ENCODE measurements at regions not wholly inside any gene's neighbourhood (a gene's known extent, or its start where the extent isn't known, plus 50 kb on each side); places are given as distances from the start of the nearest gene placed in this dataset.
"Not testable (repeated sequence)": the region's sequence is repeated elsewhere in the genome, so short reads cannot be mapped to it uniquely, and the experiment has no call there.

DNA sequence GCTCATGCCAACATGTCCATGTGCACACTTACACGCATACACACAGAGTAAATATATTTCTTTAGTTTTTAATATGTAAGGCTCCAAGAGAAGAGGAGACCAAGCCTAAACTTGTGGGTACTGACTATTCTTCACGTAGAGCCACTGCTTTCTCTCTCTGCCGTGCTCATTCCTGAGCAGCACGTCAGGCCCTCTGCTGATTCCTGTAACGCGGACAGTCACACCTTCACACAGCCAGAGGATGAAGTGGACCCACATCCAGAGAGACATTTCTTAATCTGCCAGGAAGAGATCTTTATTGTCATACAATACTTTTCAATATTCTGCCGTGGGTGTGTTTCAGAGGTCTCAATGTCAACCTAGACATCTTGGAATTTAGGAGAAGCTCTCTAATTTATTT, 560.7 kb downstream of the STK39 start:
- H3K27me3 Mint-ChIP-seq = no peaks in the 10 kb centered on the region
- CTCF ChIA-PET = no interaction called here
- H3K36me3 Mint-ChIP-seq = no peaks in the 10 kb centered on the region
- no peaks in the 10 kb centered on the region for H3K4me1 Mint-ChIP-seq
- no peaks in the 10 kb centered on the region for H3K9me3 Mint-ChIP-seq
- DNase-seq = no peak
- no peak overlapping the region for H3K4me3 Mint-ChIP-seq
- no peak overlapping the region for H3K27ac Mint-ChIP-seq

DNA sequence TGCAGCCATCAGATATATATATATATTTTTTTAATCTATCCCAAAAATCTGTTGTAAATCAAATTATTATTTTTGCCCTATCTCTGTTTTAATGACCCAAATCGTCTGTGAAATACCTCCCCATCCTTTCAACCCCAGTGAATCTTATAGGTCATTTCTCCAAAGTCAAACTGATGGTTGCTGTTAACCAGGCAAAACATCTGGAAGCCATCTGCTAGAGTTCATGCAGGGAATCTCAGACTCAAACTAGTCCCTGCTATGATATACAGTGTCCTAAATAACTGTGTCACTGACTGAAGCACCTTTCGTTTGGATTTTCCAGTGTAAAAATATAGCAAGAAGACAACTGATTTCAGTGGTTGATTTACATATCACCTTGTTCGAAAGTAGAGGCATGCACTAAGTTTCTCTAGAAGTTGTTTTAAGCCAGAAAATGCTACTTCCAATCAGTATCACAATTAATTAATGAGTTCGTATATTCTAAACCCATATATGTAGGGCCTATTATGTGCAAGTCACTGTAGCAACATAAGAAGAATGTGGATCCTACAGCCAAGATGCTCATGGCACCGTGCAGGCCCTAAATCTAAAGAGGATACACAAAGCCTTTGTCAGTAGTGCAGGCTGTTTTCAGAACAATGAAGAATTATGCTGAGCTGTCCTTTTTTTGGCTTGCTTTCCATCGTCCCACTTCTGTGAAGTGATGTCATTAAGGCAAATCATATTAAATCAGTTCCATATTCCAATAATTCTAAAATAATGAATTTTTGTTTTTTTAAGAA, 566.0 kb downstream of the STK39 start:
- DNase-seq = no peak
- no peaks in the 10 kb centered on the region for H3K36me3 Mint-ChIP-seq
- no peaks in the 10 kb centered on the region for H3K27me3 Mint-ChIP-seq
- H3K4me1 Mint-ChIP-seq = no peaks in the 10 kb centered on the region
- no peak overlapping the region for H3K27ac Mint-ChIP-seq
- no peaks in the 10 kb centered on the region for H3K9me3 Mint-ChIP-seq
- H3K4me3 Mint-ChIP-seq = no peak overlapping the region
- CTCF ChIA-PET = interaction anchor here (1.2 kb wide), 1 partner anchor 437 kb away, joined by 3 read pairs; no protein-coding TSS in a partner anchor

DNA sequence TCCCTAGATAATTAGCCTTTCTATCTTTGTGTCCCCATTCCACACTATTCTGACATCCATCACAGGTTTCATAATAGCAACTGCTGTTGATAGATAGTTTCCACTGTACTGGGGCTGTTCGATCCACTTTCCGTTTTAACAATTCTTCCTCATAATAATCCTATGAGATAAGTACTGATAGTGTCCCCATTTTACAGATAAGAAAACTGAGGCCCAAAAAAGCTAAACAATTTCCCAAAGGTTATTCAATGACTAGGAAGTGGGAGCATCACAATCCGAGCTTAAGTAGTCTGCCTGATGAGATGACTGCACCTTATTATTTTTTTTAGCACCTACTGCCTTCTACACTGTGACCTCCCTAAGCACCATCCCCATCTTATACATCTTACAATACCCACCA, 569.2 kb downstream of the STK39 start:
- Mint-ChIP-seq H3K9me3 (no peaks in the 10 kb centered on the region), H3K27me3 (no peaks in the 10 kb centered on the region), H3K4me1 (no peaks in the 10 kb centered on the region), H3K27ac (no peak overlapping the region), H3K4me3 (no peak overlapping the region), H3K36me3 (no peaks in the 10 kb centered on the region)
- no peak for DNase-seq
- CTCF ChIA-PET = no interaction called here

DNA sequence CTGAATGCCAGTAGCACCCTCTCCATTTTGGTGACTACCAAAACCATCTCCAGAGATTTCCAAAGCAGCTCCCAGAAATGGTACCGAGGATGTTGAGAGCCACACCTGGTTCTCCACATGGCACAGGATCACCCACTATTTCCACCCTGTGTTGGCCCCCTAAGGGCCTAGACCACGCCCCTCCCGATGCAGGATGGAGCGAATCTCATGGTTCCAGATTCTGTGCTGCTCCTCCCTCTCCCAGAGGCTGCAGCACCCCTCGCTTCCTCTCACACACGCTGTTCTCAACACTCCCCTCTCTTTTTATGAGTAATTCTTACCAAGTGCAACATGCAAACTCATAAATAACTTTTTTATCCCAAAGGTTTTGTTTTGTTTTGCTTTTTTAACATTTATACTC, 571.5 kb downstream of the STK39 start:
- Mint-ChIP-seq H3K36me3 (no peaks in the 10 kb centered on the region), H3K27me3 (no peaks in the 10 kb centered on the region), H3K4me3 (no peak overlapping the region), H3K9me3 (peaks cover 5% of the 10 kb centered on the region), H3K4me1 (no peaks in the 10 kb centered on the region), H3K27ac (no peak overlapping the region)
- DNase-seq = no peak
- CTCF ChIA-PET = no interaction called here

DNA sequence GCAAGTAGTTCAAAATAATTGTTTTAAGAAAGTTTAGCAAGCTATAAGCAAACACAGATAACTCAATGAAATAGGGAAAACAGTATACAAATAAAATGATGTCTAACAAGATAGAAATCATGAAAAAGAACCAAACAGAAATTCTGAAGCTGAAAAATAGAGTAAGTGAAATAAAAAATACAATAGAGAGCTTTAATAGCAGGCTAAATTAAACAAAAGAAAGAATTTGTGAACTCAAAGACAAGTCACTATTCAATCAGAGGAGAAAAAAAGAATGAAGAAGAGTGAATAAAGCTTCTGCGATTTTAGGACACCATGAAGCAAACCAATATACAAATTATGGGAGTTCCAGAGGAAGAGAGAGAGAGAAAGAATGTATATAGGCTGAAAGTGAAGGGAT, 576.8 kb downstream of the STK39 start:
- Mint-ChIP-seq H3K36me3 (no peaks in the 10 kb centered on the region), H3K9me3 (peaks cover 22% of the 10 kb centered on the region), H3K4me1 (no peaks in the 10 kb centered on the region), H3K4me3 (no peak overlapping the region), H3K27me3 (no peaks in the 10 kb centered on the region), H3K27ac (no peak overlapping the region)
- DNase-seq = no peak
- CTCF ChIA-PET = no interaction called here

DNA sequence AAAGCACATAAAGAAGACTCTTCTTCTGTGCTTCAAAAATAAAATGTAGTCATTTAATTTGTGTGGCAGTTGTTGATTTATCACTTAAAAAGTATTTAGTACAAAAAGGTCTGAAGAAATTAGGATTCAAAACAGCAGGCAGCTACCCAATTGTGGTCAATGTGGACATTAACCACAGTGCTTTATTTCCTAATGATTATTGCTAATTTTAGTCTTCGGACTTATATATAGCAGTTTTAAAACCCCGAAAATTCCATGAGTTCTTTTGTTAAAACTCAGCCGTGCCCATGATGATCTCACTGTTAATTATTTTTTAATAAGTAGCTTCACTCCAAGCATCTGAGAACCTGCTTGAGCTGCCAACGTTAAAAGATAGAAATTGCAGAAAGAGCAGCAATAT, 594.3 kb downstream of the STK39 start:
- H3K36me3 Mint-ChIP-seq = no peaks in the 10 kb centered on the region

DNA sequence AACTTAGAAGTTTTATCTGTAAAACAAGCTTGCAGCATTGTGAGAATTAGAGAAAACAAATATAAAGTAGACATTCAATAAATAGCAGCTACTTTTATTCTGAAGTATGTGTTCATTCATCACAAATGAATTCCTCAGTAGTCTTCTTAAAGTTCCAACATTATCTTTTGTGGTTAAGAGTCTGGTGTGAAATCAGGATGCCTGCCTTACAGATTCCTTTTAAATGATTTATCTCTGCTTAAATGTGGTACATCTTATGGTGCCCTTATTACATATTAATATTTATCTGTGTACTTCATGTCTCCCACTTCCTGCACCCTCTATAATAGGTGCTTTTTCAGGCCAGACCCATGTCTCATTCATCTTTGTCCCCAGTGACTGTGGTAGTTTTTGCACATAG, 595.0 kb downstream of the STK39 start:
- DNase-seq = no peak
- Mint-ChIP-seq H3K4me3 (no peak overlapping the region), H3K36me3 (no peaks in the 10 kb centered on the region), H3K27me3 (no peaks in the 10 kb centered on the region), H3K4me1 (no peaks in the 10 kb centered on the region), H3K27ac (no peak overlapping the region), H3K9me3 (no peaks in the 10 kb centered on the region)
- CTCF ChIA-PET = no interaction called here

More for the DNA sequence above, 594.3 kb downstream of the STK39 start:
- Mint-ChIP-seq H3K4me3 (no peak overlapping the region), H3K27ac (no peak overlapping the region), H3K9me3 (no peaks in the 10 kb centered on the region), H3K4me1 (no peaks in the 10 kb centered on the region), H3K27me3 (no peaks in the 10 kb centered on the region)
- DNase-seq = no peak
- CTCF ChIA-PET = no interaction called here

DNA sequence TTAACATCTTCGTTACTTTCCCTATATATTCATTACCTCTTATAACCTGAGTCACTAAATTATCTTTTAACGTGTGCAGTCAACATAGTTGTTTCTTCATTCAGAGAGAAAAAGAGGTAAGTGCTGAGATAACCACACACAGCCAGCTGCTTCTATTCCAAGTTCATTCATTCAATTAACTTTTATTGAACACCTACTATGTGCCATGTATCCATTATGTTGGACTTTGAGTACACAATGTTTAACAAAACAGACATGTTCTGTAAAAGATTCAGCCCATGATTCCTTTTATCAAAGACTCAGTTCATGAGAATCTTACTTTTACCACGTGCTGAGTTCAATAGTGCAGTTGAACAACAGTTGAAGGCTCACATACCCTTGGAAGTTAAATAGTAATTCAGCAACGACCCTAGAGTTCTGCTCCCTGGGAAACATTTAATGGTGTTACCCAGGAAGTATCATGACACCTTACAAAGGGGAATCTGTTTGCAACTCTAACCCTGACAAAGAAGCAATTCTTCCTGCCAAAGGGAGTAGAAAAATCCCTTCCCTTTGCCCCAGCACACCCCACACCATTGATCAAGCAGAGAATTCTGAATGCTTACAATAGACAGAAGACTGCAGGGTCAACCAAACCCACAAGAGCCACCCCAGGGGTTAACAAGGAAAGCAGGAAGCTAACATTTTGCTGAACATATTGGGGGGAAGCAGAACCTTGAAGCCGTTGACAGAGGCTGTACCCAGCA, 595.8 kb downstream of the STK39 start:
- CTCF ChIA-PET = no interaction called here
- DNase-seq = no peak
- no peak overlapping the region for H3K4me3 Mint-ChIP-seq
- H3K36me3 Mint-ChIP-seq = no peaks in the 10 kb centered on the region
- H3K4me1 Mint-ChIP-seq = no peaks in the 10 kb centered on the region
- no peaks in the 10 kb centered on the region for H3K27me3 Mint-ChIP-seq
- no peak overlapping the region for H3K27ac Mint-ChIP-seq
- no peaks in the 10 kb centered on the region for H3K9me3 Mint-ChIP-seq

DNA sequence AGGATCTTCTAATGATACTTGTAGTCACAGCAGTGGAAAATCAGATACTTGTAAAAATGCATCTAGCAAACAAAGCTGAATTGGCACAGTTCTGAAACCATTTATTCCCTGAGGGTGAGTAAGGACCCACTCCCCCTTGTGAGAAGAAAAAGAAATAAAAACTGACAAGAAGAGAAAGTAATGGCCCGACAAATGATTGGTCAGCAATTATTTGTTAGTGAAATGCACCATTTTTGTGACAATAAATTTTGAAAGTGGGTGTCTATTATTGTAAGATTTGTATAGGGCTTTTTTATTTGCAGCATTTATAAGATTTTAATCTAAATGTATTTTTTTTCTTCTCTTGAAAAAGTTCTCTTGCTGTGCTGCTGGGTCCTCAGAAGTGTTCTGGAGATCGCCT, 600.8 kb downstream of the STK39 start:
- no peak for DNase-seq
- no peaks in the 10 kb centered on the region for H3K27me3 Mint-ChIP-seq
- H3K9me3 Mint-ChIP-seq = no peaks in the 10 kb centered on the region
- no peaks in the 10 kb centered on the region for H3K36me3 Mint-ChIP-seq
- CTCF ChIA-PET = no interaction called here
- no peak overlapping the region for H3K27ac Mint-ChIP-seq
- H3K4me3 Mint-ChIP-seq = no peak overlapping the region
- H3K4me1 Mint-ChIP-seq = no peaks in the 10 kb centered on the region

DNA sequence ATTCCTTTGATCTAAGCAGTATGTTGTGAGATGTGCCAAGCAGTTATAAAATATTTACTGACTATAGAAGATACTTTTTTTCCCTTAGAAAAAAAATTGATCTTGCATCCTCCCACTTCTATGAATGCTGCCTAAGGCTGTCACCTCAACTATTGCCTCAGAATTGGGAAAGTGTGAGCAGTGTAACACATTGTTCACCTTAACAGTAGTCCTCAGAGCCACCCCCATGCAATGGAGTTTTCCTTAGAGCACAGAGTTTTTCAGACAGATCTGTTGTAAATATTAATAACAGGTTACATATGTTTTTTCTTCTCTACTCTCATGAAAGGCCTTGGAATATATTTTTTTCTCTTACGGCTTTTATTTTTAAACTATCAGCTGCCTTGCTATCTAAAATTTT, 607.3 kb downstream of the STK39 start:
- H3K27me3 Mint-ChIP-seq = no peaks in the 10 kb centered on the region
- no peak overlapping the region for H3K4me3 Mint-ChIP-seq
- H3K4me1 Mint-ChIP-seq = no peaks in the 10 kb centered on the region
- H3K9me3 Mint-ChIP-seq = no peaks in the 10 kb centered on the region
- DNase-seq = no peak
- no peaks in the 10 kb centered on the region for H3K36me3 Mint-ChIP-seq
- CTCF ChIA-PET = no interaction called here
- H3K27ac Mint-ChIP-seq = no peak overlapping the region

DNA sequence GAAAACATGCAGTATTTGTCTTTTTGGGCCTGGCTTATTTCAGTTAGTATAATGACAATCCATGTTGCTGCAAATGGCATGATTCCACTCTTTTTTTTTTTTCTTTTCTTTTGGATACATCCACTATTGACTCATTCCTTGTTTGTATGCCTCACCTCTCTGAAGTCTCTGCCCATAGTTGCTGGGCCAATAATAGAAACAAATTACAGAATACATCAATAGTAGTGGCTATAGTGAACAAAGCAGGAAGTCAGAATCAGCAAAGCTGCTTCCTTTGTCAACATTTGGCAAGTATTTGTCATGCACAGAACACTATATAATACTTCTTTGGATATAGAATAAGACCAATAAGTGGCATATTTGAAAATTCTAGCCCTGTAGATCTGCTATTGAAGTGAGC, 609.7 kb downstream of the STK39 start:
- H3K9me3 Mint-ChIP-seq = no peaks in the 10 kb centered on the region
- no peaks in the 10 kb centered on the region for H3K4me1 Mint-ChIP-seq
- CTCF ChIA-PET = no interaction called here
- H3K4me3 Mint-ChIP-seq = no peak overlapping the region
- H3K27me3 Mint-ChIP-seq = no peaks in the 10 kb centered on the region
- no peak for DNase-seq
- no peak overlapping the region for H3K27ac Mint-ChIP-seq
- no peaks in the 10 kb centered on the region for H3K36me3 Mint-ChIP-seq

DNA sequence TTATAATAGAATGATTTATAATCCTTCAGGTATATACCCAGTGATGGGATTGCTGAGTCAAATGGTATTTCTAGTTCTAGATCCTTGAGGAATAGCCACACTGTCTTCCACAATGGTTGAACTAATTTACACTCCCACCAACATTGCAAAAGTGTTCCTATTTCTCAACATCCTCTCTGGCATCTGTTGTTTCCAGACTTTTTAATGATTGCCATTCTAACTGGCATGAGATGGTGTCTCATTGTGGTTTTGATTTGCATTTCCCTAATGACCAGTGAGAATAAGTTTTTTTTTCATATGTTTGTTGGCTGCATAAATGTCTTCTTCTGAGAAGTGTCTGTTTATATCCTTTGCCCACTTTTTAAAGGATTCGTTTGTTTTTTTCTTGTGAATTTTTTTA, 615.1 kb downstream of the STK39 start:
- H3K36me3 Mint-ChIP-seq, H3K27ac Mint-ChIP-seq, H3K4me3 Mint-ChIP-seq, H3K4me1 Mint-ChIP-seq, DNase-seq, CTCF ChIA-PET, H3K27me3 Mint-ChIP-seq, H3K9me3 Mint-ChIP-seq: not testable (repeated sequence)

DNA sequence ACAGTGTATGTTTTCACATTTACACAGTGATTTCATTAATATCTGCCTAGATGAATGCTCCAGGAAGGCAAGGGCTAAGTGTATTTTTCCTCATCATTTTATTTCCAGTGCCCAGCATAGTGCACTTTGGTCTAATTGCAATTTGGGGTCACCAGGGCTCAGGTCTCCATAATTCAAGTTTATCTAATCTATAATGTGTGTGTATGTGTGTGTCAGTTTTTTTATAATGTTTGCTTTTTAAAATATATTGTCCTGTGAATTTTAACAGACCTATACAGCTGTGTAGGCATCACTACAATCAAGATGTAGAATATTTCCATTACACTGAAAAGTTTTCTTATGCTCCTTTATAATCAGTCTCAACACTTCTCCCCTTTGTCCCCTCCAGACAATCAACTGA, 620.4 kb downstream of the STK39 start:
- Mint-ChIP-seq H3K4me3 (no peak overlapping the region), H3K27ac (no peak overlapping the region), H3K9me3 (no peaks in the 10 kb centered on the region), H3K27me3 (no peaks in the 10 kb centered on the region), H3K36me3 (no peaks in the 10 kb centered on the region), H3K4me1 (no peaks in the 10 kb centered on the region)
- CTCF ChIA-PET = no interaction called here
- no peak for DNase-seq

DNA sequence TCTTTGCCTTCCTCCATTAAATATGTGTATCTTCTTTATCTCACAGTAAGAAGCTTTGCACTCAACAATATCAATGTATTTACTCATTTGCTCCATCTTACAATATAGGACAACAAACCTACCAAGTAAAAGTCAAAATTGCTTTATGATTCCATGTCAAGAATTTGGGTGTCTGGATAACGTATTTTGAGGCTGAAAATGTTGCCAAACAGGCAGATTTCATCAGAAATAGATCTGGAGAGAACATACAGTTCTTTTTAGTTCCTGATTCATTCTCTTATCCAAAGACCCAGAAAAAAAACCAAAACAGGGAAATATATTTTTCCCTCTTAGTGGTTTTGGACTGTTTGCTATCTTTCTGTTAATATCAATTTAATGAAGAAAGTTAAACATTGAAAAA, 621.1 kb downstream of the STK39 start:
- H3K27ac Mint-ChIP-seq = no peak overlapping the region
- CTCF ChIA-PET = no interaction called here
- no peaks in the 10 kb centered on the region for H3K9me3 Mint-ChIP-seq
- no peaks in the 10 kb centered on the region for H3K4me1 Mint-ChIP-seq
- H3K27me3 Mint-ChIP-seq = no peaks in the 10 kb centered on the region
- no peak overlapping the region for H3K4me3 Mint-ChIP-seq
- no peaks in the 10 kb centered on the region for H3K36me3 Mint-ChIP-seq
- DNase-seq = no peak

DNA sequence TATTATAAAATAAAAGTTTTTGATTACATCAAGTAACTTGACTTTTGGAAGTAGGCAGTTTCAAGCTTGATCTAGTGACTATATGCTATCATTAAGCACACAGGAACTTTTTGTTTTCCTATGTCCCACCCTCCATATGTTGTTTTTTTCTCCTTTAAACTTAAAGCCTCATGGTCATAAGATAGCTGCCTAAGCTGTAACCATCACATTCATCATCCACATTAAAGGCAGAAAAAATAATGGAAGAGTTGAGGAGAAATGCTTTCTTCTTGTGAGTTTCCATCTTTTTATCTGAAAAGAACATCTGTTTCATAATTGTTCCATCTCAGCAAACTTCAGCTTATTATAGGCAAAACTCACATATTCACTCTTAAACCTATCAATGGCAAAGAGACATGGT, 630.4 kb downstream of the STK39 start:
- CTCF ChIA-PET = no interaction called here
- no peaks in the 10 kb centered on the region for H3K9me3 Mint-ChIP-seq
- no peaks in the 10 kb centered on the region for H3K27me3 Mint-ChIP-seq
- H3K4me3 Mint-ChIP-seq = no peak overlapping the region
- no peak overlapping the region for H3K27ac Mint-ChIP-seq
- DNase-seq = no peak
- H3K4me1 Mint-ChIP-seq = no peaks in the 10 kb centered on the region
- H3K36me3 Mint-ChIP-seq = no peaks in the 10 kb centered on the region
